ENCODE measurements at regions not wholly inside any gene's neighbourhood (a gene's known extent, or its start where the extent isn't known, plus 50 kb on each side); places are given as distances from the start of the nearest gene placed in this dataset.
"Not testable (repeated sequence)": the region's sequence is repeated elsewhere in the genome, so short reads cannot be mapped to it uniquely, and the experiment has no call there.

DNA sequence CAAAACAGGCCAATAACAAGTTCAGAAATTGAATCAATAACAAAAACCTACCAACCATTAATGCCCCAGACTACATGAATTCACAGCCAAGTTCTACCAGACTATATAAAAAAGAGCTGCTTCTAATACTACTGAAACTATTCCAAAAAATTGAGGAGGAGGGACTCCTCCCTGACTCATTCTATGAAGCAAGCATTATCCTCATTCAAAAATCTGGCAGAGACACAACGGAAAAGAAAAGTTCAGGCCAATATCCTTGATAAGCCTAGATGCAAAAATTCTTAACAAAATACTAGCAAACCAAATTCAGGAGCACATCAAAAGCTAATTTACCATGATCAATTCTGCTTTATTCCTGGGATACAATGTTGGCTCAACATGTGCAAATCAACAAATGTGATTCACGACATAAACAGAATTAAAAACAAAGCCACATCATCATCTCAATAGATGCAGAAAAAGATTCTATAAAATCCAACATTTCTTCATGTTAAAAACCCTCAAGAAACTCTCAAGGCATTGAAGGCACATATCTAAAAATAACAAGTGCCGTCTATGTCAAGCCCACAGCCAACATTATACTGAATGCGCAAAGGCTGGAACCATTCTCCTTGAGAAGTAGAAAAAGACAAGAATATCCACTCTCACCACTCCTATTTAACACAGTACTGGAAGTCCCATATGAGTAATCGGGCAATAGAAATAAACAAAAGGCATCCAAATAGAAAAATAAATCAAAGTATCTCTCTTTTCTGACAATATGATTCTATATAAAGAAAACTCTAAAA is 573.6 kb upstream of the GRM7 start:
- DNase-seq (ENCODE audit: low spot score): no peak

DNA sequence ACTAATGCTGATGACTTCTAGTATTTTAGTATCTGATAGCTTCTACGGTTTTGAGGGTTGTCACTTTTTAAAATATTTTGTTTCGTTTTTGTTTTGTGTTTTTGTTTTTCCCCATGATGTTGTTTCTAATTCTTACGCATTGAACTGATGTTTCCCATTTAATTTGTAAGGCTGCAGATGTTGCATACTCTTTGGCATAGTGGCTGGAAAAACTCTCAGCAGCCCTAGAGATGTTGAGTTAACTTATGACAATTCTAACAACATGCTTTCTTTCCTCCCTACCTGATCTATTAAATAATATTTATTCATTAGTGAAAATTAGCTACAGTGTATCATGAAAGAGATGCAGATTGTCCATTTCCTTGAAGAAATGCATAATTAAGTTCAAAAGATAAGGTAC is 559.3 kb upstream of the GRM7 start:
- DNase-seq (ENCODE audit: low spot score): no peak

DNA sequence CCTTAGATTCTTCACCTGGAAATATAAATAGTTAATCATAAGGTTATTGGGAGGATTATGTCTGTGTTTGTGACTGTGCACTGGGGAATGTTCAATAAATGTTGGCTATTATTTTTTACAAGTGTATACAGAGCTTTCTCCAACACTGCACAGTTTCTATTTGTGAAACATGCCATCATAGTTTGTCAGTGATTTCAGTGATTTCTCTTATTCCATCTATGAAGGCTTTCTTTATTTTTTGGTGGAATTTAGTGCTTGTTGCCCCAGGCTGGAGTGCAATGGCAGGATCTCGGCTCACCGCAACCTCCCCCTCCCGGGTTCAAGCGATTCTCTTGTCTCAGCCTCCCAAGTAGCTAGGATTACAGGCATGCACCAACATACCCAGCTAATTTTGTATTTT is 545.0 kb upstream of the GRM7 start:
- DNase-seq (ENCODE audit: low spot score): no peak

DNA sequence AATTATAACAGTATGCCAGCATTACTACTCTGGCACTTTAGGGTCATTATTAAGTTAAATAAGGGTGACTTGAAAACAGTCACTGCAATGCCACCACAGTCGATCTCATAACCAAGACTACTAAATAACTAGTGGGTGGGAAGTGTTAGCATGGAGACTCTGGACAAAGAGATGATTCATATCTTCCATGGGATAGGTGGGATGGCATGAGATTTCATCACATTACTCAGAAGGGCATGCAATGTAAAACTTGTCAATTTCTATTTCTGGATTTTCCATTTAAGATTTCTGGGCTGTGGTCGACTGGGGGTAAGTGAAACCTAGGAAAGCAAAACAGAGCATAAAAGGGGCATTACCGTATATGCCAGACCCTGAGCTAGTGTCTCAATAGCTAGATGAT is 538.9 kb upstream of the GRM7 start:
- no peak for DNase-seq (ENCODE audit: low spot score)

DNA sequence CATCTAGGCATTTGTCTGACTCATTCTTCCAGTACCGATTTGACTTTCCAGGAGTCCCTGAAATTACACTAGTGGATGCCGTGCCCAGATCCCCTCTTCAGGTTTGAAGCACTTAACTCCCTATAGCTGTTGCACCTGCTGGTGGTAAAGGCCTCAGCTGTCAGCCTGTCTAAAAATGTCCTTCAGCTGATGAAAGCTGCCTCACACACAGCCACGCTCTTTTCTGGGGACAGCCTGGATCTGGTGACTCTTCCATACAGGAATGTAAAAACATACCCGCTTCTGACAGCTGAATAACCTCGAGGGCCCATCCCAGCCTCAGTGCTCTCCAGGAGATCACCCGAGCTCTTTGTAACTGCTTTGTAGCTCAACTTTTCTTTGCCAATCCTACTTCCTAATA is 534.1 kb upstream of the GRM7 start:
- no peak for DNase-seq (ENCODE audit: low spot score)

DNA sequence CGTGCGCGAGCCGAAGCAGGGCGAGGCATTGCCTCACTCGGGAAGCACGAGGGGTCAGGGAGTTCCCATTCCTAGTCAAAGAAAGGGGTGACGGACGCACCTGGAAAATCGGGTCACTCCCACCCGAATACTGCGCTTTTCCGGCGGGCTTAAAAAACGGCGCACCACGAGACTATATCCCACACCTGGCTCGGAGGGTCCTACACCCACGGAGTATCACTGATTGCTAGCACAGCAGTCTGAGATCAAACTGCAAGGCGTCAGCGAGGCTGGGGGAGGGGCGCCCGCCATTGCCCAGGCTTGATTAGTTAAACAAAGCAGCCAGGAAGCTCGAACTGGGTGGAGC is 520.0 kb upstream of the GRM7 start:
- DNase-seq (ENCODE audit: low spot score): not testable (repeated sequence)

DNA sequence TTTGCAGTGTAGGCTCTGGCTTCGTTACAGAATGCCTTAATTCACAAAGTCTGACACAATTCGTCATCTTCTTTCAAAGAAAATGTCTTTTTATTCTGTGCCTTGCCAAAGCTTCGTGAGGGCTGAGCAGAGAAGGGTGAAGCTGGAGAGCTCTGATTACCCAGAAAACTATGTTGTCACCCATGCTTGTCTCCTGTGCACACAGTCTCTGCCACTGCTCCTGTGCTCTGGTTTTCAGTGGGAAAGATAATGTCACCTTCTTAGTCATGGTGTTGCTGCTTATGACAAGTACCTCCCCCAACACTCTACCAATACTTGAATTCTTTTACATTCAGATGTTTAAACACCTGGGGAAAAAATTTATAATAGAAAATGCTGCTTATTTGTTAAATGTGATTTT is 509.2 kb upstream of the GRM7 start:
- no peak for DNase-seq (ENCODE audit: low spot score)

DNA sequence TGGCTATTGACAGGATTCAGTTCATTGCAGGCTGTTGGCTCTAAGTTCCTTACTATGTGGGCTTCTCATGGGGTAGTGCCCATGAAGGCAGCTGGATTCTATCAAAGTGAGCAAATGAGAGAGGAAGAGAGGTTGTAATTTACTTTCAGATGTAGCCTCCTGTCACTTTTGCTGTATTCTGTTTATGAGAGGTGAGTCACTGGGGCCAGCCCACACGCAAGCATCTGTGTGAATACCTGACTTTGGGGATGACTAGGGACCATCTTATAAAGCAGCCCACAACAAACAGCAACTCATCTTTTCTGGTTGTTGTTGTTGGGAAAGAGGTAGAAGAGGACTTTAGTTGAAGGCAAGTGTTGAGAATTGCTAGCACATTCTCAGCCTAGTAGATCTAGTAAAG is 506.3 kb upstream of the GRM7 start:
- no peak for DNase-seq (ENCODE audit: low spot score)

DNA sequence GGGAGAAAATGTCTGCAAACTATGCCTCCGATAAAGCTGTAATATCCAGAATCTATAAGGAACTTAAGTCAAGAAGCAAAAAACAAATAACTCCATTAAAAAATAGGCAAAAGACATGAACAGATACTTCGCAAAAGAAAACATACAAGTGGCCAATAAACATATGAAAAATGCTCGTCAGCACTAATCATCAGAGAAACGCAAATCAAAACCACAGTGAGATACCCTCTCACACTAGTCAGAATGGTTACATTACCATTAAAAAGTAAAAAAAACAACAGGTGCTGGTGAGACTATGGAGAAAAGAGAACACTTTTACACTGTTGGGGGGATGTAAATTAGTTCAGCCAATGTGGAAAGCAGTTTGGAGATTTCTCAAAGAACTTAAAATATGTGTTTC is 498.5 kb upstream of the GRM7 start:
- DNase-seq (ENCODE audit: low spot score): no peak

DNA sequence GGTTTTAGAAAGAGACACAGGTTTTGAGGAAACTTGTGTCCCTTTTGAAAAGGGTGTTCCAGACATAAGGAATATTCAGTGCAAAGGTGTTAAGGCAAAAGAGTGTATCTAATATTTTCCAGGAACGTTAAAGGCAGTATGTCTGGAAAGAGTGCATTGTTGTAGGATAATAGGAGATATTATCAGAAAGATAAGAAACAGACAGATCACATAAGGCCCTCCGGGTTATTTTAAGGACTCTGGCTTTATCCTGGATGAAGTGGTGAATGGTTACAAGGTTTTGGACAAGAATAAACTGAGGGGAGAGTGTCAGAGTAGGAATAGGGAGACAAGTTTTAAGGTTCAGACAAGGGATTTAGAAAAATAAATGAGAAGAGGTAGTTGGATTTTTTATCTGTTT is 493.7 kb upstream of the GRM7 start:
- DNase-seq (ENCODE audit: low spot score): no peak

DNA sequence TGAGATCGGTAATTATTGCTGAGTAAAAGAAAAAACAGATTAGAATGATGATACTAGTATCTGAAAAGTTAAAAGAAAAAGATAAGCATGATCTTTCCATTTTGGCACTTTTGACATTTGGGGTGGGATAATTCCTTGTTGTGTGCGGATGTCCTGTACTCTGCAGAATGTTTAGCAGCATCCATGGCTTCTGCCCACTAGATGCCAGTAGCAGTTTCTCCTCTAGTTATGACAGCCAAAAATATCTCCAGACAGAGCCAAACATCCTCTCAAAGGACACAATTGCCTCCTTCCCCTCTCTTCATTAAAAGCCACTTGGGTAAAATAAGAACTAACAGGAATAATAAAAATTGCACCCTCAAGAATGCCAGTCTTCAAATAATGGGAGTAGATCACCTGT is 468.8 kb upstream of the GRM7 start:
- no peak for DNase-seq (ENCODE audit: low spot score)

DNA sequence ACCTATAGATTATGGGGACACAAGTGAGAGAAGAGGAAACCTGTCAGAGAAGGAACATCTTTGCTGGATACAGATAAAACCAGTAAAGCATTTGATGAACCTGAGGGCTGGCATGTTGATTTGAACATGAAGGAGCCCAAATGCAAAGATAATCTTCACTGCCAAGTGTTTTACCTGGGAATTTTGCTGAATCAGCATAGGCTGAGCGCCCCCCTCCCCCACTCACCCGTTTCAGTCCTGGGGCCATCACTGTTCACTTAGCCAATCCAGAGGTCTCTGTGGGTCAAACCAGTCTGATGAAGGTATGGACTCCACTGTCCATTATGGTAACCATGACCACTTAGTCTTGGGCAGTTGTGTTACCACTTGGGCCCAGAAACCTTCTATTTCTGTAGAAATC is 466.0 kb upstream of the GRM7 start:
- no peak for DNase-seq (ENCODE audit: low spot score)

DNA sequence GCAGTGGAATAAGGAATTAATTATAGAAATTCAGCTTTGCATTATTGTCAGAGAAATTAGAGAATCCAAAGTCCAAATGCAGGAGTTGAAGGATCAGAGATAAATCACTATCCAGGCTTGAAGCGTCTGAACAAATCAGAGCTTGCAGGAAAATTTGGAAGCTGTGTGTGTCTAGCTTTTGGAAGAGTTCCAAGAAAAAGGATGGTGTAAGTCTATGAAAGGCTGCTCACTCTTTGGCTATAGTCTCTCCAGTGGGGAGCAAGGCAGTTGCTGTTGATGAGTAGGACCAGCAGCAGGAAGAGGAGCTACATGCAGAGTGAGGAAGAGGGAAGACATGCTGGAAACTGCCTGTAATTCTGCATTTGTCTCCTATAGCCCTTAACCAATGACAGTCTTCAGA is 464.3 kb upstream of the GRM7 start:
- DNase-seq (ENCODE audit: low spot score): no peak

DNA sequence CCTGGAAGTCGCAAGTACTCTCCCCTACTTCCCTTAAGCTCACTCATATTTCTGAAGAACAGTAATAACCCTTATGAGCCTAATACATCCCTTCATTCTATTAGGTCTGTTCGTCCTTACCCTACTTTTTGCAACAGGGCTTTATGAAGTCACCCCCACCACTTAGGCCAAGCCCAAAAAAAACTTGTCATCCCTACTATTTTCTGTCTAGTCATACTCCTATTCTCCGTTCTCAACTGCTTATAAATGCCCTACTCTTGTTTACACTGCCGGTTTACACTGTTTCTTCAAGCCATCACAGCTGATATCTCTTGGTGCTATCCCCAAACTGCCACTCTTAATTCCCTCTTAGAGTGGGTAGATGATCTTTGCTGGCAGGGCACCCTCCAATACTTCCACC is 458.2 kb upstream of the GRM7 start:
- not testable (repeated sequence) for DNase-seq (ENCODE audit: low spot score)

DNA sequence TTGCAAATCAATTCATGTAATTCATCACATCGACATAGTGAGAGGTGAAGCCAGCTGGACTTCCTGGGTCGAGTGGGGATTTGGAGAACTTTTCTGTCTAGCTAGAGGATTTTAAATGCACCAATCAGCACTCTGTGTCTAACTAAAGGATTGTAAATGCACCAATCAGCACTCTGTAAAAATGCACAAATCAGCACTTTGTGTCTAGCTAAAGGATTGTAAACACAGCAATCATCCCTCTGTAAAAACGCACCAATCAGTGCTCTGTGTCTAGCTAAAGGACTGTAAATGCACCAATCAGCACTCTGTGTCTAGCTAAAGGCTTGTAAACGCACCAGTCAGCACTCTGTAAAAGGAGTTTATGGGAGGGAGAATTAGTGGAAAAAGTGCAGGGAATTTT is 454.0 kb upstream of the GRM7 start:
- not testable (repeated sequence) for DNase-seq (ENCODE audit: low spot score)

DNA sequence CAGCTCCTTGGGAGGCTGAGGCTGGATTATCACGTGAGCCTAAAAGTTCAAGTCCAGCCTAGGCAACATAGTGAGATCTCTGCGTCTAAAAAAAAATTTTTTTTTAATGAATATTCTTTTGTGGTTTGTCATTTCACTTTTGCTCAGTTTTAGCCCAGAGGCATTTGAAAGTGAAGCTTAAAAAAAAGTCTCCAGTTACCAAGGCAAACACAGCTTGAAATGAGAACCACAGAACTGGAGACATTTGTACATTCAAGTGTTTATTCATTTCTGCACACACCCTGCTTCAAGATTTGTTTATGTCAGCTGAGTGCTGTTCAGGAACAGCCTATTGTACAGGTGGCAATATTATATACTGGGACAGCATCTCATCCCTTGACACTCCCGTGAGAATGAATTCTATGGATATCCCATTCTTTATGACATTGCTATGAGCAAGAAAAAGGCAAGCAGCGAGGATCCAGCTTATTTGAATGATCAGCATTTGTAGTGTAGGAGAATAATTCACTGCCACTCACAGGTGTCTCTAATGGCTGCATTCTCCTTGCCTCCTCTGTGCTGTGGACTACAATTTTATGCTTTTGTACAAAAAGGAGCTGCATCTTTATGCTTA is 444.8 kb upstream of the GRM7 start:
- no peak for DNase-seq (ENCODE audit: low spot score)

DNA sequence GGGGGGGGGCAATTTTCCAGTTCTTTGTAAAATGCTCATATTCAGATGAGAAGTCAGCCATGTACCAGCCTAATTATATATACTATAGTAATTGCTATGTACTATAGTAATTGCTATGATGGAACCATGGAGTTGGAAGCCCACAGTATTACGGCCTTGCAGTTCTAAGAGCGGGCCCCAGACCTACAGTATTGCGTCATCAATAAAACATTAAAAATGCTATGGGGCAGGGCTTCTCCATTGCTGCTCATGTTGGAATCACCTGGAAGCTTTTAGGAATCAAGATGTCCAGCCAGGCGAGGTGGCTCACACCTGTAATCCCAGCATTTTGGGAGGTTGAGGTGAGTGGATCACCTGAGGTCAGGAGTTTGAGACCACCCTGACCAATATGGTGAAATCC is 443.7 kb upstream of the GRM7 start:
- no peak for DNase-seq (ENCODE audit: low spot score)

DNA sequence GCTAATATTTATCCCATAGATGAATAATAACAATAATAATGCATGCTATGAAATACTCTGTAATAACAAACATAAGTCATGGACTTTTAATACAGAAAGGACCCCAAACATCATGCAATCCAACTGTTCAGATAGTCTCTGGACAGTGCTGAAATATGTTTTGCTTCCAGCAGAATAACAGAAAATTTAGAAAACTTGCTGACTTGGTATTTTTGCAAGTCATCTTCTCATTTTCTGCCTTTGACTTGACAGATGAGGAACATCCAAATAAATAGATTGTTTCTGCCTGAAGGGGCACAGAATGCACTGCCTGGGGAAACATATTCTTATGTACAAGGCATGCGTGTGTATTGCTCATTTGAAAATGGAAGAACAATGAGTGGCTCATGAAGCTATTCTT is 442.4 kb upstream of the GRM7 start:
- no peak for DNase-seq (ENCODE audit: low spot score)

DNA sequence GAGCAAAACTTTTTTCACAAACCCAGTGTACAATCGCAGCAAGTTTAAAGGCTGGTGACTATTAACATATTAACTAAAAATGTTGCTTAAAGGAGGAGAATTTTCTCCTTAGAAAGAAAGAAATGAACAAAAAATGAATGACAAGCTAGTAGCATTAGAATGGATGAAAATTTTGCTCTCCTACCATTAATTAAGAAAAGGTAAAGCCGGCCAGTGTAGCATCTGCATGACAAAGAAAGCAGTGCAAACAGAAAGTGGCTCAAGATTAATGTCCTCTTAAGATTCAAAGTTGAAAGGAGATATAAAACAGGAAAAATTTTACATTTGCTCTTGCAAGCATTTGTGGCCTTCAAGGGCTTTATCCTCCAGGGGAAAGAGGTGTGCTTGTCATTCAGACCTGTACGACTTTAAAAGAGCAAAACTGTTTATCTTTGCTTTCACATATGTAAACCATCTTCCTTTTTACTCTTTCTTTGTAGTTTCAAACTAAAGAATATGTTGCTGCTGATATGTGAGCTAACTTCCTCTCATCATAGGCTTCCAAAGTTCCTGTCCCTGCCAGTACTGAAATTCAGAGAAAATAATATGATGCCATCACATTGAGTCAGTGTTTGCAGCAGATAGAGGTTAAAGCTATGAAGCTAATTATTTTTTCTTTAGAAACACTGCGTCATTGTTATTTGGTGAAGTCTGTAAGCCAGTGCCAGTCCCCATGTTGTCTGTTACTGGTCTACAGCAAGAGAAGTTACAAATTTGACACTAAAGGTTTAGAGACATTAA is 439.1 kb upstream of the GRM7 start:
- DNase-seq (ENCODE audit: low spot score): no peak

DNA sequence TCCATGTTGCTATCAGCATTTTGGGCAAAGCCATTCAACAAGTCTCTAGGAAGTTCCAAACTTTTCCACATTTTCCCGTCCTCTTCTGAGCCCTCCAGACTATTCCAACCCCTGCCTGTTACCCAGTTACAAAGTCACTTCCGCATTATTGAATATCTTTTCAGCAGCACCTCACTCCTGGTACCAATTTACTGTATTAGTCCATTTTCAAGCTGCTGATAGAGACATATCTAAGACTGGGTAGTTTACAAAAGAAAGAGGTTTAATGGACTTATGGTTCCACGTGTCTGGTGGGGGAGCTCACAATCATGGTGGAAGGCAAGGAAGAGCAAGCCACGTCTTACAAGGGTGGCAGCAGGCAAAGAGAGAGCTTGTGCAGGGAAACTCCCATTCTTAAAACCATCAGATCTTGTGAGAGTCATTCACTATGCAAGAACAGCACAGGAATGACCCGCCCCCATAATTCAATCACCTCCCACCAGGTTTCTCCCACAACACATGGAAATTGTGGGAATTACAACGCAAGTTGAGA is 435.6 kb upstream of the GRM7 start:
- DNase-seq (ENCODE audit: low spot score): no peak

DNA sequence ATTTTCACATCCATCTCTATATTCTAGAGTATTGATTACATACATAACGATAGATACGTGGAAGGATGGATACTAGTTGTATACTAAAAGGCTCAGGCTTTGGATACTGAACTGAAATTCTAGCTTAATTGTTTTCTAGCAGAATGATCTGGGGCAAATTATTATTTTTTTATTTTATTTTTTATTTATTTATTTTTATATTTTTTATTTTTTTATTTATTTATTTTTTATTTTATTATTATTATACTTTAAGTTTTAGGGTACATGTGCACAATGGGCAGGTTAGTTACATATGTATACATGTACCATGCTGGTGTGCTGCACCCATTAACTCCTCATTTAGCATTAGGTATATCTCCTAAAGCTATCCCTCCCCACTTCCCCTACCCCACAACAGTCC is 432.6 kb upstream of the GRM7 start:
- not testable (repeated sequence) for DNase-seq (ENCODE audit: low spot score)

DNA sequence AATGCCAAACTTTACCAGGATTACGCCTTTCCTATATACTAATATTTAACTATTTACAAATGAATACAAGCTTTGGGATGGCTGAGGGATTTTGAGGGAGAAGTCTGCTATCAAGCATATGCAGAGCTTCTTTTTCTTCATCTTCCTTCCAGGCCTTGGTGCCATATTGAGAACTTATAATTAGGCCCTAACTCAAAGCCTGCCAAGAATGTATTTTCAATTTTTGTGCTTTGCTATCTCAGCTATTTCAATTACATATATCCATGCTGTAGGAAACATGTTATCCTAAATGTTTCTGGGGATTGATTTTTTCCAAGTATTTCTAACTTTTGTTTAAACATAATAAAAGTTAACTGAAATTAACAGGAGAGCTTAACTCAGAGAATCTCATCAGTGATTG is 425.0 kb upstream of the GRM7 start:
- no peak for DNase-seq (ENCODE audit: low spot score)

DNA sequence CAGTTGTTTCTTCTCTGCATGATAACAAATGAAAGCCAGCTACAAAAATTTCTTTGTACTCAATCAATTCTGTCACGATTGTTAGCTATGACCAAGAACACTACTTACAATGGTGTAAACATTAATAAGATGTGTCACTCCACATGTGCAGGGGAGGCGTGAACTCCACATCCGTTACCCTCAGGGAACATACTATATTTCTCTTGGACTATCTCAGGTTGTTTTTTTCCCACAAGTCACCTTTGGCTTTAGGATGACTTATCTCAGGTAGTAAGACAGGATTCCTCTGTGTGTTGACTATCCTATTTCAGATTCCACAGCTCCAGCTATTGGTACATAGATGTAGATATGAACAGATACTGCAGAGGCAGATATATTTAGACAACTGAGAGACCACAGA is 423.3 kb upstream of the GRM7 start:
- DNase-seq (ENCODE audit: low spot score): no peak
